H9 (cell line): ENCODE measurements at regions not wholly inside any gene's neighbourhood (a gene's known extent, or its start where the extent isn't known, plus 50 kb on each side); places are given as distances from the start of the nearest gene placed in this dataset.

Experiments used
- DNase-seq: peaks from one replicate; pipeline ENCODE4 v3.0.0-alpha.2; 2017
- H2AFZ ChIP-seq: one replicate; pipeline ENCODE4 v1.6.1; 2013; ENCODE audit warnings: mild to moderate bottlenecking, low read length, control low read depth, moderate library complexity
- H2AK5ac ChIP-seq: 2 replicates; pipeline ENCODE4 v1.6.1; 2013; ENCODE audit warnings: low read length, control low read depth, mixed read lengths; ENCODE audit not compliant: insufficient read length
- H2BK120ac ChIP-seq: one replicate; pipeline ENCODE4 v1.6.1; 2013; ENCODE audit warnings: low read depth, mild to moderate bottlenecking, low read length, control low read depth, inconsistent platforms; ENCODE audit not compliant: poor library complexity, severe bottlenecking
- H2BK12ac ChIP-seq: 2 replicates; pipeline ENCODE4 v1.6.1; 2013; ENCODE audit warnings: low read length, control low read depth, mixed read lengths, low read depth; ENCODE audit not compliant: insufficient read length
- H2BK15ac ChIP-seq: 2 replicates; pipeline ENCODE4 v1.6.1; 2013; ENCODE audit warnings: low read depth, low read length, control low read depth
- H2BK20ac ChIP-seq: one replicate; pipeline ENCODE4 v1.6.1; 2013; ENCODE audit warnings: low read depth, mild to moderate bottlenecking, low read length, control low read depth, inconsistent platforms; ENCODE audit not compliant: poor library complexity, severe bottlenecking
- H2BK5ac ChIP-seq: 2 replicates; pipeline ENCODE4 v1.6.1; 2013; ENCODE audit warnings: low read length, control low read depth, mixed read lengths; ENCODE audit not compliant: insufficient read length
- H3K14ac ChIP-seq: 2 replicates; pipeline ENCODE4 v1.6.1; 2013; ENCODE audit warnings: low read length, control low read depth; ENCODE audit not compliant: insufficient read depth
- H3K18ac ChIP-seq: 2 replicates; pipeline ENCODE4 v1.6.1; 2013; ENCODE audit warnings: low read depth, mild to moderate bottlenecking, mixed read lengths, low read length, control low read depth; ENCODE audit not compliant: insufficient read length
- H3K23ac ChIP-seq: 2 replicates; pipeline ENCODE4 v1.6.1; 2013; ENCODE audit warnings: low read length, control low read depth, mixed read lengths, low read depth; ENCODE audit not compliant: insufficient read length
- H3K23me2 ChIP-seq: 2 replicates; pipeline ENCODE4 v1.6.1; 2013; ENCODE audit warnings: low read depth, mild to moderate bottlenecking, mixed read lengths, low read length, control low read depth; ENCODE audit not compliant: insufficient read length, poor library complexity, severe bottlenecking
- H3K27ac ChIP-seq: 2 replicates; pipeline ENCODE4 v1.5.1; 2013; ENCODE audit warnings: low read length, control low read depth, mixed read lengths, low read depth; ENCODE audit not compliant: insufficient read length
- H3K27me3 ChIP-seq: 2 replicates; pipeline ENCODE4 v1.6.1; 2013; ENCODE audit warnings: low read length, control low read depth, inconsistent platforms; ENCODE audit not compliant: insufficient read depth
- H3K4ac ChIP-seq: 2 replicates; pipeline ENCODE4 v1.6.1; 2013; ENCODE audit warnings: low read depth, mild to moderate bottlenecking, control low read depth, inconsistent platforms, low read length, moderate library complexity
- H3K4me1 ChIP-seq: 2 replicates; pipeline ENCODE4 v1.6.1; 2013; ENCODE audit warnings: low read length, control low read depth, inconsistent platforms; ENCODE audit not compliant: insufficient read depth
- H3K4me2 ChIP-seq: 2 replicates; pipeline ENCODE4 v1.6.1; 2013; ENCODE audit warnings: low read length, control low read depth, mixed read lengths; ENCODE audit not compliant: insufficient read length, insufficient read depth
- H3K56ac ChIP-seq: 2 replicates; pipeline ENCODE4 v1.6.1; 2013; ENCODE audit warnings: low read depth, mild to moderate bottlenecking, mixed read lengths, low read length, control low read depth; ENCODE audit not compliant: insufficient read length
- H3K79me1 ChIP-seq: 2 replicates; pipeline ENCODE4 v1.6.1; 2013; ENCODE audit warnings: low read depth, mild to moderate bottlenecking, moderate library complexity, low read length, control low read depth, inconsistent platforms; ENCODE audit not compliant: insufficient read depth, poor library complexity, severe bottlenecking
- H3K79me2 ChIP-seq: 2 replicates; pipeline ENCODE4 v1.6.1; 2013; ENCODE audit warnings: low read length, control low read depth, inconsistent platforms; ENCODE audit not compliant: insufficient read depth
- H3K9ac ChIP-seq: 2 replicates; pipeline ENCODE4 v1.6.1; 2013; ENCODE audit warnings: low read length, control low read depth, mixed read lengths; ENCODE audit not compliant: insufficient read length; ENCODE audit errors: extremely low read depth
- H3K9me3 ChIP-seq: one replicate; pipeline ENCODE4 v1.6.1; 2013; ENCODE audit warnings: low read depth, low read length, inconsistent platforms; ENCODE audit not compliant: control insufficient read depth
- H3T11ph ChIP-seq: one replicate; pipeline ENCODE4 v1.6.1; 2013; ENCODE audit warnings: mild to moderate bottlenecking, low read length, control low read depth, inconsistent platforms
- H4K20me1 ChIP-seq: one replicate; pipeline ENCODE4 v1.6.1; 2013; ENCODE audit not compliant: control insufficient read depth, insufficient read length, insufficient read depth
- H4K5ac ChIP-seq: 2 replicates; pipeline ENCODE4 v1.6.1; 2013; ENCODE audit warnings: low read depth, mild to moderate bottlenecking, mixed read lengths, low read length, control low read depth; ENCODE audit not compliant: insufficient read length
- H4K8ac ChIP-seq: replicated peaks from 2 replicates; pipeline ENCODE4 v1.6.1; 2013; ENCODE audit warnings: low read length, control low read depth, mixed read lengths, low read depth; ENCODE audit not compliant: insufficient read length
- H4K91ac ChIP-seq: 2 replicates; pipeline ENCODE4 v1.6.1; 2013; ENCODE audit warnings: low read depth, mild to moderate bottlenecking, moderate library complexity, mixed read lengths, low read length, control low read depth; ENCODE audit not compliant: insufficient read length
- H3K27ac Mint-ChIP-seq, 3 experiments: 2 replicates in 2 of 3; 3 replicates in 1 of 3; pipeline ENCODE4 v1.8.0; 2020 to 2021; ENCODE audit warnings: mixed read lengths in 3 of 3, mild to moderate bottlenecking in 1 of 3, moderate library complexity in 1 of 3
- H3K27me3 Mint-ChIP-seq: 2 replicates; pipeline ENCODE4 v1.8.0; 2021; ENCODE audit warnings: low read depth, mild to moderate bottlenecking, moderate library complexity, mixed read lengths
- H3K36me3 Mint-ChIP-seq, 3 experiments: 2 replicates in 2 of 3; 3 replicates in 1 of 3; pipeline ENCODE4 v1.8.0; 2020 to 2021; ENCODE audit warnings: low read depth in 3 of 3, mixed read lengths in 3 of 3; ENCODE audit not compliant: insufficient read depth in 1 of 3
- H3K4me1 Mint-ChIP-seq, 2 experiments: 2 replicates each; pipeline ENCODE4 v1.8.0; 2020; ENCODE audit warnings: mixed read lengths in 2 of 2
- H3K4me3 Mint-ChIP-seq, 2 experiments: 2 replicates in 1 of 2; 3 replicates in 1 of 2; pipeline ENCODE4 v1.8.0; 2020 to 2021; ENCODE audit warnings: mild to moderate bottlenecking in 2 of 2, mixed read lengths in 2 of 2, moderate library complexity in 1 of 2
- H3K9me3 Mint-ChIP-seq, 2 experiments: 2 replicates in 1 of 2; 3 replicates in 1 of 2; pipeline ENCODE4 v1.8.0; 2020; ENCODE audit warnings: mild to moderate bottlenecking in 2 of 2, mixed read lengths in 2 of 2, moderate library complexity in 1 of 2
- WGBS: extraction: QIAGEN DNeasy Blood & Tissue Kit; methylation state at CpG from one replicate; pipeline ENCODE4 v1.1.7; 2013; ENCODE audit warnings: missing lambda C conversion rate, low lambda C conversion rate, mixed read lengths; ENCODE audit not compliant: insufficient read length; ENCODE audit errors: extremely low coverage; 5-methylcytosine and 5-hydroxymethylcytosine counted together
- TF ChIP-seq, protein P1 (sequence below): fragments of 200-600 bp; sonication (generic); conservative IDR thresholded peaks from 3 replicates; pipeline ENCODE4 v1.8.0; 2021; ENCODE audit warnings: antibody characterized with exemption, mild to moderate bottlenecking

DNA sequence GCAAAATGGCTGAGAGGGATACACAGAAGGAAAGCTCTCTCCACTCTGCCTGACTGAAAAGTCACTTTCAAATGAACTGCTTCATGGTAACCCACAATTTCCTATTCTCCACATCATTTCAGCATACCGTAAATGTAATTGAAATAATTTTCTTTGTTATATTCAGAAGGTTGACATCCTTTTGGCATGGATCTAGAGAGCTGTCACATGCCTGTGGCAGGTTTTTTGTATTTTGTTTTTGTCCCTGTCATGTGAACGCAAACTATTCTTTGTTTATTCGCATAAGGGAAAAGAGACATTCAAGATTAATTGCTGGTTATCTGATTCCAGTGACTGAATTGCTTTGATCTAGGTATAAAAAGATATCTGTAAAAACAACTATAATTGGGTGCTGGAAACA, 1808.1 kb downstream of the NCAM2 start:
- Histone ChIP-seq H3T11ph (no peak overlapping the region), H3K23ac (no peak overlapping the region), H4K8ac (no peak overlapping the region), H3K27ac (no peak overlapping the region), H3K79me1 (no peaks in the 10 kb centered on the region), H3K4ac (no peak overlapping the region), H2BK20ac (no peak overlapping the region), H3K4me1 (no peaks in the 10 kb centered on the region), H4K5ac (no peak overlapping the region), H3K27me3 (no peaks in the 10 kb centered on the region), H2AK5ac (no peak overlapping the region), H3K18ac (no peak overlapping the region), H3K4me2 (no peak overlapping the region), H2BK15ac (no peak overlapping the region), H3K23me2 (no peaks in the 10 kb centered on the region), H3K14ac (no peak overlapping the region), H2AFZ (no peak overlapping the region), H4K20me1 (no peaks in the 10 kb centered on the region), H3K9ac (no peak overlapping the region), H2BK120ac (no peak overlapping the region), H3K56ac (no peak overlapping the region), H3K9me3 (no peaks in the 10 kb centered on the region), H4K91ac (no peak overlapping the region), H2BK12ac (no peak overlapping the region), H2BK5ac (no peak overlapping the region), H3K79me2 (no peaks in the 10 kb centered on the region)
- no peak overlapping the region for H3K27ac Mint-ChIP-seq
- no peaks in the 10 kb centered on the region for H3K36me3 Mint-ChIP-seq
- DNase-seq, result no peak
- H3K27me3 Mint-ChIP-seq, result no peaks in the 10 kb centered on the region
- H3K4me3 Mint-ChIP-seq, result no peak overlapping the region
- WGBS, result no CpG with 5 or more reads among the region's 3 CpGs
- H3K9me3 Mint-ChIP-seq, result peaks cover 2 to 5% of the 10 kb centered on the region in 2 experiments; a peak in 3 of 5 replicates
- no peaks in the 10 kb centered on the region for H3K4me1 Mint-ChIP-seq
- TF ChIP-seq, protein P1, sequence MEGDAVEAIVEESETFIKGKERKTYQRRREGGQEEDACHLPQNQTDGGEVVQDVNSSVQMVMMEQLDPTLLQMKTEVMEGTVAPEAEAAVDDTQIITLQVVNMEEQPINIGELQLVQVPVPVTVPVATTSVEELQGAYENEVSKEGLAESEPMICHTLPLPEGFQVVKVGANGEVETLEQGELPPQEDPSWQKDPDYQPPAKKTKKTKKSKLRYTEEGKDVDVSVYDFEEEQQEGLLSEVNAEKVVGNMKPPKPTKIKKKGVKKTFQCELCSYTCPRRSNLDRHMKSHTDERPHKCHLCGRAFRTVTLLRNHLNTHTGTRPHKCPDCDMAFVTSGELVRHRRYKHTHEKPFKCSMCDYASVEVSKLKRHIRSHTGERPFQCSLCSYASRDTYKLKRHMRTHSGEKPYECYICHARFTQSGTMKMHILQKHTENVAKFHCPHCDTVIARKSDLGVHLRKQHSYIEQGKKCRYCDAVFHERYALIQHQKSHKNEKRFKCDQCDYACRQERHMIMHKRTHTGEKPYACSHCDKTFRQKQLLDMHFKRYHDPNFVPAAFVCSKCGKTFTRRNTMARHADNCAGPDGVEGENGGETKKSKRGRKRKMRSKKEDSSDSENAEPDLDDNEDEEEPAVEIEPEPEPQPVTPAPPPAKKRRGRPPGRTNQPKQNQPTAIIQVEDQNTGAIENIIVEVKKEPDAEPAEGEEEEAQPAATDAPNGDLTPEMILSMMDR, result no peak
